Prostate gland (tissue), 2 donors: ENCODE measurements at regions not wholly inside any gene's neighbourhood (a gene's known extent, or its start where the extent isn't known, plus 50 kb on each side); places are given as distances from the start of the nearest gene placed in this dataset.

Experiments
- DNase-seq: peaks from one replicate; pipeline ENCODE4 v3.0.0-alpha.2; 2019; ENCODE audit warnings: low spot score
- H3K27ac ChIP-seq, 2 donors: fragments of 200-600 bp; sonication (generic); 2 replicates each; pipeline ENCODE4 v1.5.1; 2017 to 2019
- H3K27me3 ChIP-seq: fragments of 200-600 bp; sonication (generic); replicated peaks from 2 replicates; pipeline ENCODE4 v1.5.1; 2019; ENCODE audit not compliant: insufficient read depth
- H3K36me3 ChIP-seq, 2 donors: fragments of 200-600 bp; sonication (generic); 1 replicate in 1 of 2; 2 replicates in 1 of 2; pipeline versions ENCODE4 v1.5.1 to v1.8.1; 2017 to 2019
- H3K4me1 ChIP-seq: fragments of 200-600 bp; sonication (generic); replicated peaks from 2 replicates; pipeline ENCODE4 v1.5.1; 2019
- H3K4me3 ChIP-seq, 2 donors: fragments of 200-600 bp; sonication (generic); 2 replicates each; pipeline ENCODE4 v1.5.1; 2017 to 2019
- H3K9me3 ChIP-seq: fragments of 200-600 bp; sonication (generic); 2 replicates; pipeline ENCODE4 v1.5.1; 2017
- CTCF ChIP-seq, 4 experiments: fragments of 200-600 bp in 2 of 4; fragments of 450-650 bp in 2 of 4; sonication (generic) in 2 of 4; IDR thresholded peaks; 1 replicate in 3 of 4; 2 replicates in 1 of 4; pipeline ENCODE4 v1.5.1; 2016 to 2019; ENCODE audit warnings: antibody characterized with exemption in 4 of 4, mild to moderate bottlenecking in 2 of 4, moderate library complexity in 2 of 4
- POLR2A ChIP-seq: fragments of 450-650 bp; IDR thresholded peaks from one replicate; pipeline ENCODE4 v1.6.1; 2016; ENCODE audit warnings: antibody characterized with exemption, mild to moderate bottlenecking
- POLR2AphosphoS5 ChIP-seq: sonication (generic); formaldehyde crosslinking; IDR thresholded peaks from one replicate; pipeline ENCODE4 v1.6.1; 2017; ENCODE audit warnings: antibody characterized with exemption
- WGBS: methylation state at CpG from one replicate; pipeline ENCODE4 v1.1.5; 2018; 5-methylcytosine and 5-hydroxymethylcytosine counted together
- intact Hi-C: fragments of 100-400 bp; cut with DNase I; formaldehyde crosslinking; loops from one replicate; pipeline ENCODE4 v1.14.2; 2022

DNA sequence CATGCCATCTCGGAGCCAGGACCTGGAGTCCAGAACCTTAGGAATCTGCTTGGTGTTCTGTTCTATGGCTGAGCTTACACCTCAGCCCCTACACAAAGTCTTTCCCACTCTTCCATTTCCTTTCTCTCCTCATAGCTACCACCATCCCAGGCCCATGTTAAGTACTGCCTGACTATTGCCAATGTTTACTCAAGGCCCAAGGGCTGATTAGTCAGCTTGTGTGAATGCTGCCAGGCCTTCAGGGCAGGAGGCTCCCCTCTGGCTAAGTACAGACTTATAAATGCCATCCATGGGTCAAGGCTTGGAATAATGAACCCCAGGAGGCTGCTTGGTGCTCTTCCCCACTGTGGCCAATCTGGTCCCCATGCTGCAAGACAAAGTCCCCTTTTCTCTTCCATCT, 411.6 kb upstream of the MAGEB18 start:
- no peaks in the 10 kb centered on the region for H3K9me3 ChIP-seq
- H3K27ac ChIP-seq: no peak overlapping the region
- no peaks in the 10 kb centered on the region for H3K27me3 ChIP-seq
- 100% methylated on average over 1 of the region's 1 CpG for WGBS
- H3K4me1 ChIP-seq: no peaks in the 10 kb centered on the region
- intact Hi-C loops: no loop called here
- TF ChIP-seq POLR2AphosphoS5: no peak
- no peak for TF ChIP-seq POLR2A
- no peak for TF ChIP-seq CTCF (IDR thresholded peaks at IDR 0.05)
- no peaks in the 10 kb centered on the region for H3K36me3 ChIP-seq
- no peak for DNase-seq
- H3K4me3 ChIP-seq: no peak overlapping the region

DNA sequence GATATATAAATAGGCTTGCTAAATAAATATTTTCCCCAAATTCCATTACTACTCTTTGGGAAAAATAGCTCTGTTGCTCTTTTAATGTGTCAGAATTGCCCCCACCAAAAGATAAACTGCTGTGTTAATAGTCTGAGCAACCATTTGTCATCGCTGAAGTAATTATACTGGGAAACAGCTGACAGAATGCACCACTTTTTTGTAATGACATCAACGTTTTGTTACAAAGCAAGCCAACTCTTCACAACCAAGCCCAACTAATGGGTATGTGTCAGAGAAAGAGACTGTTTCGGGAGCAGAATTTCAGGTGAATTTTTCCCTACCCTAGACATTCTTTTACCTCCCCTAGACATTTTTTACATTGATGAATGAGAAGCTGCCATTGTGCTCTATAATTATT, 405.0 kb upstream of the MAGEB18 start:
- no peak for TF ChIP-seq CTCF (IDR thresholded peaks at IDR 0.05)
- no peak for TF ChIP-seq POLR2AphosphoS5
- TF ChIP-seq POLR2A: no peak
- no peak overlapping the region for H3K27ac ChIP-seq
- H3K4me1 ChIP-seq: no peaks in the 10 kb centered on the region
- H3K9me3 ChIP-seq: no peaks in the 10 kb centered on the region
- H3K4me3 ChIP-seq: no peak overlapping the region
- intact Hi-C loops: no loop called here
- no peak for DNase-seq
- WGBS: 58% methylated on average over 3 of the region's 3 CpGs
- H3K36me3 ChIP-seq: no peaks in the 10 kb centered on the region
- no peaks in the 10 kb centered on the region for H3K27me3 ChIP-seq

DNA sequence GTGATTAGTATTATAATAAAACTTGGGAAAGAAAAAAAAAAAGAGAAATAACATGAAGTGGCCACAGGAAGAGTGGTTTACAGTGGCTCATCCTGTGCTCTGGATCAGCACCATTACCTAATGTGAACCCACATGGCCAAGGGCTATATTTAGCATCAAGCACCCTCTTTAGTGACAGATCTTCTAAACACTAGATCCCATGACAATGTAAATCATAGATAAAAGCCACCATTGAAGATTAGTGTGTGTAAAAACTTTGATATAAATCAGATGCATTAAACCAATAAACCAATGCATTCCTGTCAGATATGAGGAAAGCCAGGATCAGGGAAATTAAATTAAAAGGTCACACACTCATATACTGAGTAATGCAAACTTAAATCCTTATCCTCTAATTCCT, 400.6 kb upstream of the MAGEB18 start:
- Histone ChIP-seq H3K4me1 (no peaks in the 10 kb centered on the region), H3K9me3 (no peaks in the 10 kb centered on the region), H3K27ac (no peak overlapping the region), H3K4me3 (no peak overlapping the region), H3K36me3 (no peaks in the 10 kb centered on the region), H3K27me3 (no peaks in the 10 kb centered on the region)
- intact Hi-C loops: no loop called here
- DNase-seq: no peak
- no peak for TF ChIP-seq POLR2A
- TF ChIP-seq CTCF (IDR thresholded peaks at IDR 0.05): no peak
- TF ChIP-seq POLR2AphosphoS5: no peak

GRCh38 chrX:25742334-25742733, 395.8 kb upstream of the MAGEB18 start:
- no peaks in the 10 kb centered on the region for H3K9me3 ChIP-seq
- 72% methylated on average over 2 of the region's 2 CpGs for WGBS
- H3K27me3 ChIP-seq: no peaks in the 10 kb centered on the region
- TF ChIP-seq POLR2A (no peak), CTCF (IDR thresholded peaks at IDR 0.05) (no peak), POLR2AphosphoS5 (no peak)
- H3K4me1 ChIP-seq: no peaks in the 10 kb centered on the region
- no peak overlapping the region for H3K4me3 ChIP-seq
- intact Hi-C loops: no loop called here
- DNase-seq: no peak
- H3K36me3 ChIP-seq: no peaks in the 10 kb centered on the region
- no peak overlapping the region for H3K27ac ChIP-seq

GRCh38 chrX:25754399-25754798, 383.7 kb upstream of the MAGEB18 start:
- DNase-seq: no peak
- Histone ChIP-seq H3K4me1 (no peaks in the 10 kb centered on the region), H3K36me3 (no peaks in the 10 kb centered on the region), H3K4me3 (no peak overlapping the region), H3K9me3 (no peaks in the 10 kb centered on the region), H3K27me3 (no peaks in the 10 kb centered on the region), H3K27ac (no peak overlapping the region)
- intact Hi-C loops: no loop called here
- WGBS: 86% methylated on average over 2 of the region's 2 CpGs
- TF ChIP-seq POLR2A: no peak
- no peak for TF ChIP-seq POLR2AphosphoS5
- TF ChIP-seq CTCF (IDR thresholded peaks at IDR 0.05): no peak
